ENCODE measurements at regions not wholly inside any gene's neighbourhood (a gene's known extent, or its start where the extent isn't known, plus 50 kb on each side); places are given as distances from the start of the nearest gene placed in this dataset.

DNA sequence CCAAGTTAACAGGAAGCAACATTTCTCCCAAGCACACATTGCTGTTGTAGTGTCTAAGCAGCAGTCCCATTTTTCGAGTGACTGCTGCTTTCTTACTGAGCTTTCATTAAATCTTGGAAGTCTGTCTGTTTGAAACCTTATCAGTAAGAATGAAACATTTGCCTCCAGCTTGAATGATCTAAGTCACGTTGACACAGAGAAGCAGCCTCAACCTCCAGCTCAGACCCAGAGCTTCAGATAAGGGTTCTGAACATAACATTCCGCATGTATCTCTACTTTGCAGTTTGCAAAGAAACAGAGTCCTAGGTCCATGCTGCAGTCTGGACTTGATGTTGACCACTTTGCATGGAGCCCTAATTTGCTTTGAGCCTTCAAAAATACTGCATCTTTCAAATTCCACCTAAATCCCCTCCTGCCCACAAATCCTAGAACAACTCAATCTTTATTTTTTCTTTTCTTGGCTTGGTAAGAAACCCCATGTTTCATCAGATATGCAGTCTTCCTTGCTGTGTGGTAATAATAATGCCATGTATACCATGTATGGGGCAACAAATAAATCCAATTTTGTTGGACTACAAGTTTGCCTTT lies 698.7 kb upstream of the IGFBP3 start:
- H3K27ac ChIP-seq (ENCODE audit: low read depth, low read length): no peak overlapping the region
- no peak overlapping the region for H3K9ac ChIP-seq (ENCODE audit: low read depth in 1 of 3, low read length in 3 of 3)
- H3K27me3 ChIP-seq (ENCODE audit: control insufficient read depth in 3 of 3, insufficient read depth in 3 of 3, low read length in 3 of 3): no peaks in the 10 kb centered on the region
- H3K4me3 ChIP-seq (ENCODE audit: low read length in 3 of 3): no peak overlapping the region
- no peaks in the 10 kb centered on the region for H3K36me3 ChIP-seq (ENCODE audit: control insufficient read depth in 3 of 3, insufficient read depth in 3 of 3, low read length in 3 of 3)
- H3K9me3 ChIP-seq (ENCODE audit: control insufficient read depth in 3 of 3, low read length in 3 of 3): no peaks in the 10 kb centered on the region
- no peaks in the 10 kb centered on the region for H3K4me1 ChIP-seq (ENCODE audit: control insufficient read depth in 3 of 3, insufficient read depth in 3 of 3, low read length in 3 of 3)

DNA sequence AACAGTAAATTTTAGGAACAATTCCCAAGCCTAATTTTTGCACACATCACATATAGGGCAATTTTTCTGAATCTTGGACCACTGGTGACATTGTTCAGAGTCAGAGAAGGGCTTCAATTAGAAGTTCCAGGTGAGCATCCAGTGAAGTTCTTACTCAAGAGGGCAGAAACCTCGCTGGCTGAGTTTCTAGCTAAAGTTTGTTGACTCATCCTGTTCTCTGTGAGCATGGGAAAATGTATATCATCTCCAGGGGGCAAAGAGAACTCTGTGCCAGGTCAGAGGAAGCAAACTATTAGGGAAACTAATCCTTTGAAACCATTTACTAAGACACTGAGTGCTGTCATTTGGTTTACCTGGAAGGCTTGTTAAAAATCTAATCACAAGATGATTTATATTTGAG lies 695.6 kb upstream of the IGFBP3 start:
- Histone ChIP-seq H3K36me3 (ENCODE audit: control insufficient read depth in 3 of 3, insufficient read depth in 3 of 3, low read length in 3 of 3) (no peaks in the 10 kb centered on the region), H3K27ac (ENCODE audit: low read depth, low read length) (no peak overlapping the region), H3K4me1 (ENCODE audit: control insufficient read depth in 3 of 3, insufficient read depth in 3 of 3, low read length in 3 of 3) (no peaks in the 10 kb centered on the region), H3K9me3 (ENCODE audit: control insufficient read depth in 3 of 3, low read length in 3 of 3) (no peaks in the 10 kb centered on the region), H3K9ac (ENCODE audit: low read depth in 1 of 3, low read length in 3 of 3) (no peak overlapping the region), H3K27me3 (ENCODE audit: control insufficient read depth in 3 of 3, insufficient read depth in 3 of 3, low read length in 3 of 3) (no peaks in the 10 kb centered on the region), H3K4me3 (ENCODE audit: low read length in 3 of 3) (no peak overlapping the region)

DNA sequence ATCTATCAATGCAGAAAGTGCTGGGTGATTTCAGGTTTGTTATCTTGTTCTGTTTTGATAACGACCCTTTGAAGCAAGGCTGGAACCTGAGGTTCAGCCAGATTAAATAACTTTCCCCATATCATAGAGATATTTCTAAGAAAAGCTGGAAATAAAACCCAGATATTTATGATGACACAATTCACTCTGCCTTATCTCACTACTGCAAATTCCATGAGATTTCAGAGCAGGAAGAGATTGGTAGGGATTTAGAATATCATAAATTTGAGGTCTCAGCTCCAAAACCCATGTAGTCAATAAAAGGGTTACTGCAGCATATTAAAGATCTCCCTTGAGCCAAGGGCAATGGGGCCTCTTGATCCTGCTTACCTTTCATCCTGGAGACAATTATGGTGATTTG lies 692.5 kb upstream of the IGFBP3 start:
- Histone ChIP-seq H3K36me3 (ENCODE audit: control insufficient read depth in 3 of 3, insufficient read depth in 3 of 3, low read length in 3 of 3) (no peaks in the 10 kb centered on the region), H3K4me1 (ENCODE audit: control insufficient read depth in 3 of 3, insufficient read depth in 3 of 3, low read length in 3 of 3) (peaks cover 0 to 3% (median 0%) of the 10 kb centered on the region in 3 donors), H3K27me3 (ENCODE audit: control insufficient read depth in 3 of 3, insufficient read depth in 3 of 3, low read length in 3 of 3) (no peaks in the 10 kb centered on the region), H3K4me3 (ENCODE audit: low read length in 3 of 3) (no peak overlapping the region), H3K9ac (ENCODE audit: low read depth in 1 of 3, low read length in 3 of 3) (no peak overlapping the region), H3K27ac (ENCODE audit: low read depth, low read length) (no peak overlapping the region), H3K9me3 (ENCODE audit: control insufficient read depth in 3 of 3, low read length in 3 of 3) (no peaks in the 10 kb centered on the region)

DNA sequence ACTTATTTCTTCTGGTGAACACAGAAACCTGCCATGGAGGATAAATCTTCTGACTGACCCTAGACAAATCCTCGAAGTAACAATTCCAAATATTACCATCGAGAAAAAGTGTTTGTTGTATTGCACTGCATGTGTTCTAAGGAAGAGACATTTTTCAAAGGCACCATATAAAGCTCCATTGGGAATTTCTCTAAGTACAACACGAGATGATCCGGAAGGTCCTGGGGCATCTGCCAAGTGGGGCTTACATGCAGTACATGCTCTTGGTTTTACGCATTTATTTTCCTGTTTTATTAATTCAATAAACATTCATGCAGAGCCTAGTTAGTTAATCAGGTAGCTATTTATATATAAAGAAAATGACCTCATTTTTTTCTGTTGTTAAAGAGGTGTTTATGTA lies 692.0 kb upstream of the IGFBP3 start:
- Histone ChIP-seq H3K36me3 (ENCODE audit: control insufficient read depth in 3 of 3, insufficient read depth in 3 of 3, low read length in 3 of 3) (no peaks in the 10 kb centered on the region), H3K4me3 (ENCODE audit: low read length in 3 of 3) (no peak overlapping the region), H3K27me3 (ENCODE audit: control insufficient read depth in 3 of 3, insufficient read depth in 3 of 3, low read length in 3 of 3) (no peaks in the 10 kb centered on the region), H3K9ac (ENCODE audit: low read depth in 1 of 3, low read length in 3 of 3) (no peak overlapping the region), H3K27ac (ENCODE audit: low read depth, low read length) (no peak overlapping the region), H3K4me1 (ENCODE audit: control insufficient read depth in 3 of 3, insufficient read depth in 3 of 3, low read length in 3 of 3) (peaks cover 0 to 3% (median 0%) of the 10 kb centered on the region in 3 donors), H3K9me3 (ENCODE audit: control insufficient read depth in 3 of 3, low read length in 3 of 3) (no peaks in the 10 kb centered on the region)

DNA sequence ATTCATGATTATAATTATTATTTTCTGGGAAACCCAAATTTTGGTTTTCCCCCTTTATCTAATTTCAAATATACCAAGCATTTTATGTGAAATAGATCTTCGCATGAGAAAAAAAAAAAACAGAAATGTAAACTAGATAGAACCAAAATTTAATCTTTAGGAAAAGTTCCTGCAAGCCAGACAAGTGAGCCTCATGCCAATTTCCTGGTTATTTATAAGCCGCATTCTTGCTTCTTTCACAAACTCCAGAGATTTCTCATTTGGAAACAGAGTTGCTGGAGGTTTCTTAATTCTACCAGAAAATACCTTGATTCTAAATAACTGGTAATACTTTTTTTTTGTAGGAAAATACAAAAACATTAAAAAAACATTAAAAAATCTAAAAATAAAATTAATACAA lies 690.4 kb upstream of the IGFBP3 start:
- H3K27me3 ChIP-seq (ENCODE audit: control insufficient read depth in 3 of 3, insufficient read depth in 3 of 3, low read length in 3 of 3): no peaks in the 10 kb centered on the region
- no peak overlapping the region for H3K9ac ChIP-seq (ENCODE audit: low read depth in 1 of 3, low read length in 3 of 3)
- H3K27ac ChIP-seq (ENCODE audit: low read depth, low read length): no peak overlapping the region
- no peak overlapping the region for H3K4me3 ChIP-seq (ENCODE audit: low read length in 3 of 3)
- no peaks in the 10 kb centered on the region for H3K9me3 ChIP-seq (ENCODE audit: control insufficient read depth in 3 of 3, low read length in 3 of 3)
- peaks cover 0 to 3% (median 0%) of the 10 kb centered on the region in 3 donors for H3K4me1 ChIP-seq (ENCODE audit: control insufficient read depth in 3 of 3, insufficient read depth in 3 of 3, low read length in 3 of 3)
- H3K36me3 ChIP-seq (ENCODE audit: control insufficient read depth in 3 of 3, insufficient read depth in 3 of 3, low read length in 3 of 3): no peaks in the 10 kb centered on the region

DNA sequence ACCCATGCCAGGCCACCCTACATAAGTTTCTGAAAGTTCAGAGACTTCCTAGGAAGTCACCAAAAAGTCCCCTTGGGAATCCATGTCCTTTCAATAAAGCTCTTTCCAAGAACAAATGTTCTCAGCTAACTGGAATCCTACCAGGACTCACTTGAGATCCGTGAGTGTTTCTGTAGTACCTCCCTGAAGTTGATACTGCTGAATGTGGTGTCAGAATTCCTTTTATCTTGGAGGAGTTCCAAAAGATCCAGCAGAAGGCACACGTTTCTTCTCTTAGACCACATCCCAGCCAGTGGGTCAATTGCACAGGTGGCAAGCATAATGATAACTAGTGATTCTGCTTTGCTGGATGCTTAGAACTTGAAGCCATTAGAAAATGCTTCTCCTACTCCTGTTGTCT lies 689.7 kb upstream of the IGFBP3 start:
- no peak overlapping the region for H3K27ac ChIP-seq (ENCODE audit: low read depth, low read length)
- no peak overlapping the region for H3K9ac ChIP-seq (ENCODE audit: low read depth in 1 of 3, low read length in 3 of 3)
- H3K27me3 ChIP-seq (ENCODE audit: control insufficient read depth in 3 of 3, insufficient read depth in 3 of 3, low read length in 3 of 3): no peaks in the 10 kb centered on the region
- H3K4me3 ChIP-seq (ENCODE audit: low read length in 3 of 3): no peak overlapping the region
- H3K4me1 ChIP-seq (ENCODE audit: control insufficient read depth in 3 of 3, insufficient read depth in 3 of 3, low read length in 3 of 3): peaks cover 0 to 3% (median 0%) of the 10 kb centered on the region in 3 donors
- no peaks in the 10 kb centered on the region for H3K36me3 ChIP-seq (ENCODE audit: control insufficient read depth in 3 of 3, insufficient read depth in 3 of 3, low read length in 3 of 3)
- H3K9me3 ChIP-seq (ENCODE audit: control insufficient read depth in 3 of 3, low read length in 3 of 3): no peaks in the 10 kb centered on the region

DNA sequence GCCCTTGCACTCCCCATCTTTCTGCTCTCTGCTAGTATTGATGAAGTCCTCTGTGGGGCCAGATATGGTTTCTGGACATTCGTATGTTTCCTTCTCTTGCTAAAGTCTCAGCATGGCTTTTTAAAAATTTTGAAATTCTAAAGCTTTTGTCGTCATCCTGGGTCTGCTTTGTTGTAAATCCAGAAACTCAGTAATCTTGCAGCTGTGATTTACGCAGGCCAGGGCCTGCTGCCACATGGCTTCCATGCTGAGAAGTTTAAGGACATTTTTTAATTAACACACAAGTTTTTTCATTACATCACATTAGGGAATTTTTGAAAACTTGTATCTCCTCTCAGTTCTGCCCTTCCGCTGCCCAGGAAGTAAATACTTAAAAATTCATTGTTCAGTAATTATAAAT lies 686.1 kb upstream of the IGFBP3 start:
- Histone ChIP-seq H3K4me3 (ENCODE audit: low read length in 3 of 3) (no peak overlapping the region), H3K4me1 (ENCODE audit: control insufficient read depth in 3 of 3, insufficient read depth in 3 of 3, low read length in 3 of 3) (peaks cover 13 to 18% (median 17%) of the 10 kb centered on the region in 3 donors)

DNA sequence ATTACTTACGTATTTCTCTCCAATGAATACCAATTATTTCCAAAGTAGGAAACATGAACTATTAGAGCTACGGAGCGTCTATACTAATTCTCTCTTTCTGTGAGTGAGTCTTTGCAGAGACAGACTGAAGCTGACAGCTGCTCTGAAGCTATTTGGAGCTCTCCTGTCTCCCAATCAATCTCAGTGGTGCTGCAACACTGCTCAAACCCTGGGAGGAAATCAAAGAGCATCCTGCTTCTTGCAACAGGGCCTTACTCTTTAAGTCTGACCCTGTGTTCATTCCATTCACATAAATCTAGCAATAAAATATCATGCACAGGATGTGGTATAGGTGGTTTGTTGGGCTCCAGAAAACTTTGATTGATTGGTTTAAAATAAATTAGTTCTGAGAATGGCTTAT lies 685.7 kb upstream of the IGFBP3 start:
- no peaks in the 10 kb centered on the region for H3K9me3 ChIP-seq (ENCODE audit: control insufficient read depth in 3 of 3, low read length in 3 of 3)
- peaks cover 13 to 18% (median 17%) of the 10 kb centered on the region in 3 donors for H3K4me1 ChIP-seq (ENCODE audit: control insufficient read depth in 3 of 3, insufficient read depth in 3 of 3, low read length in 3 of 3)
- H3K36me3 ChIP-seq (ENCODE audit: control insufficient read depth in 3 of 3, insufficient read depth in 3 of 3, low read length in 3 of 3): no peaks in the 10 kb centered on the region

More for the DNA sequence above, 686.1 kb upstream of the IGFBP3 start:
- Histone ChIP-seq H3K9ac (ENCODE audit: low read depth in 1 of 3, low read length in 3 of 3) (no peak overlapping the region), H3K27me3 (ENCODE audit: control insufficient read depth in 3 of 3, insufficient read depth in 3 of 3, low read length in 3 of 3) (no peaks in the 10 kb centered on the region), H3K27ac (ENCODE audit: low read depth, low read length) (no peak overlapping the region), H3K9me3 (ENCODE audit: control insufficient read depth in 3 of 3, low read length in 3 of 3) (no peaks in the 10 kb centered on the region), H3K36me3 (ENCODE audit: control insufficient read depth in 3 of 3, insufficient read depth in 3 of 3, low read length in 3 of 3) (no peaks in the 10 kb centered on the region)

DNA sequence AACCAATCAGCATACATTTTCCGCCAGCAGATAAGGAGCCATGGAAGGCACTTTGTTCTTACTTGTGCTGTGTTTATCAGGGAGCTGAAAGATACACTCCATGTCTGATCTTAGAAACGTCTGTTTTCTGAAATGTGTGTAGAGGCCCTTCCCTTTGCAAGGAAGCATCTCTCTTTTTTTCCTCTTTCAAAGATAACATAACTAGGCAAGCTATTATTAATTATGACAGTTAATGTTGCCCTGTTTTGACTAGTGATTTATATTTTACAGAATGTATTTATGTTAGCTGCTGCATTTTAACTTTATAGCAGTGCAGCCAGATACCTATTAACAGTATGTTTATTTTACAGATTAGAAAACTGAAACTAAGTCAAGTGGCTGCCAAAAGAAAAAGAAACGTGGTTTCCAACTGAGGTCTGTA lies 683.2 kb upstream of the IGFBP3 start:
- Histone ChIP-seq H3K27ac (ENCODE audit: low read depth, low read length) (peak overlapping the region; percentile 34), H3K36me3 (ENCODE audit: control insufficient read depth in 3 of 3, insufficient read depth in 3 of 3, low read length in 3 of 3) (no peaks in the 10 kb centered on the region), H3K27me3 (ENCODE audit: control insufficient read depth in 3 of 3, insufficient read depth in 3 of 3, low read length in 3 of 3) (no peaks in the 10 kb centered on the region), H3K4me1 (ENCODE audit: control insufficient read depth in 3 of 3, insufficient read depth in 3 of 3, low read length in 3 of 3) (peaks cover 13 to 17% (median 15%) of the 10 kb centered on the region in 3 donors), H3K9ac (ENCODE audit: low read depth in 1 of 3, low read length in 3 of 3) (no peak overlapping the region), H3K9me3 (ENCODE audit: control insufficient read depth in 3 of 3, low read length in 3 of 3) (no peaks in the 10 kb centered on the region), H3K4me3 (ENCODE audit: low read length in 3 of 3) (no peak overlapping the region)

More for the DNA sequence above, 685.7 kb upstream of the IGFBP3 start:
- H3K27me3 ChIP-seq (ENCODE audit: control insufficient read depth in 3 of 3, insufficient read depth in 3 of 3, low read length in 3 of 3): no peaks in the 10 kb centered on the region
- H3K9ac ChIP-seq (ENCODE audit: low read depth in 1 of 3, low read length in 3 of 3): no peak overlapping the region
- H3K4me3 ChIP-seq (ENCODE audit: low read length in 3 of 3): no peak overlapping the region
- no peak overlapping the region for H3K27ac ChIP-seq (ENCODE audit: low read depth, low read length)

DNA sequence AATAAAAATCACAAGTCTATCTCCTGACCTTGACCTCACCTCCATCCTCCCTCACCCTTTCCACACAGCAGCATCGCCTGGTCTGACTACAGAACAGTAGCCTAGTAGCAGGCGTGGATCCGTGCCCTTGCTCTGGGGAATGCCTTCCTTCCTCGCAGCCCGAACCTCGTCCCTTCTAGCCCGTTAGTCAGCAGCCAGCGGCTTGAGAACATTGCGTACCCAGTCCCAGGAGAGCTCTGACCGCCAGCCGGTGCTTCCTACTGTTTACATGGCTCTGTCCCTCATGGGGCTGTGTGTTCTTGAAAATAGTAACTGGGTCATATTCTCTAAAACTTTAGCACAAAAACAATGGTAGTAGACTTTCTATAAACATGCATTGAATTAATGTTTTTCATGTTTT lies 682.7 kb upstream of the IGFBP3 start:
- Histone ChIP-seq H3K9ac (ENCODE audit: low read depth in 1 of 3, low read length in 3 of 3) (no peak overlapping the region), H3K36me3 (ENCODE audit: control insufficient read depth in 3 of 3, insufficient read depth in 3 of 3, low read length in 3 of 3) (no peaks in the 10 kb centered on the region)

More for the DNA sequence above, 682.7 kb upstream of the IGFBP3 start:
- Histone ChIP-seq H3K27me3 (ENCODE audit: control insufficient read depth in 3 of 3, insufficient read depth in 3 of 3, low read length in 3 of 3) (no peaks in the 10 kb centered on the region), H3K4me3 (ENCODE audit: low read length in 3 of 3) (no peak overlapping the region), H3K4me1 (ENCODE audit: control insufficient read depth in 3 of 3, insufficient read depth in 3 of 3, low read length in 3 of 3) (peaks cover 13 to 17% (median 15%) of the 10 kb centered on the region in 3 donors), H3K9me3 (ENCODE audit: control insufficient read depth in 3 of 3, low read length in 3 of 3) (no peaks in the 10 kb centered on the region), H3K27ac (ENCODE audit: low read depth, low read length) (peak overlapping the region; percentile 34)

All from skeletal muscle tissue (tissue), 3 donors.